ENCODE measurements at regions not wholly inside any gene's neighbourhood (a gene's known extent, or its start where the extent isn't known, plus 50 kb on each side); places are given as distances from the start of the nearest gene placed in this dataset.

DNA sequence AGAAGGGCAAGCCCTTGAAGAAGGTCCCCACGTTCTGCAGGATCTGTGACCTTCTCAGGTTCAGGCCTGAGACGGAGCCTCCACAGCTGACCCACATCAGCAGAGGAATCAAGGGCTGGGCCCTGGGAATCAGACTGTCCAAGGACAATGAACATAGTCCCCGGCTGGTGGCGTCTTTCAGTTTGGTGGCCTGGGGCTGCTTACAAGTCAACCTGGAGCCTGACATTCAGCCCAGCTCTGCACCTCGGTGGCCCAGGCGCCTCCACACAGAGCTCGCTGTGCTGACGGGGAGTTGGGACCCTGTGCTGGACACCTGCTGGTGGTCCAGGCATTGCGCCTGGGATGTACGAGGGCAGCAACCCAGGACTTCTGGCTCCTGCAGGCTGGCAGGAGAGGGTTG lies 523.5 kb downstream of the TBC1D22A start:
- TF ChIP-seq CTCF (IDR thresholded peaks at IDR 0.05): no peak
- no peak for TF ChIP-seq POLR2AphosphoS5 (IDR thresholded peaks at IDR 0.05)
- TF ChIP-seq POLR2A (IDR thresholded peaks at IDR 0.05): no peak
